NOMO-1 treated with DMSO at 0.1 percent for 48 hours (cell line): ENCODE measurements at regions not wholly inside any gene's neighbourhood (a gene's known extent, or its start where the extent isn't known, plus 50 kb on each side); places are given as distances from the start of the nearest gene placed in this dataset.

Experiments used
- DNase-seq: peaks from one replicate; lab custom pipeline; 2025; ENCODE audit not compliant: unreplicated experiment; lab: John Stamatoyannopoulos, UW

DNA sequence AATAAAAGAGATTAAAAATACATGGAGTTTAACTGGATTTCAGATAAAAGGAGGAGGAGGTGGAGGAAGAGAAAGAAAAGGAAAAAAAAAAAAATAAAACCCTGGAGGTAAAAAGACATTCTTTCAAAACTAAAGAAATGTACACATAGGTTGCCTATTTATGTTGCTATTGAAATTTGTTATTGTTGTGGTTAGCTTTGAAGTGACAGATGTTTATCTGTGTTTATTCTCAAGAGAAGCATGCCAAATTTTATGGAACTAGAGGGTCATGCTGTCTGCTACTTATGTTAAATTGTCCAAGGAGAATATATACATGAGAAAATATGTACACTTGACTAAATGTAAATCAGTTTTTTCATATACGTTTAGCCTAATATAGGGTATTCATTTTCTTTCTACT lies 653.2 kb downstream of the DCDC2C start:
- DNase-seq: no peak

DNA sequence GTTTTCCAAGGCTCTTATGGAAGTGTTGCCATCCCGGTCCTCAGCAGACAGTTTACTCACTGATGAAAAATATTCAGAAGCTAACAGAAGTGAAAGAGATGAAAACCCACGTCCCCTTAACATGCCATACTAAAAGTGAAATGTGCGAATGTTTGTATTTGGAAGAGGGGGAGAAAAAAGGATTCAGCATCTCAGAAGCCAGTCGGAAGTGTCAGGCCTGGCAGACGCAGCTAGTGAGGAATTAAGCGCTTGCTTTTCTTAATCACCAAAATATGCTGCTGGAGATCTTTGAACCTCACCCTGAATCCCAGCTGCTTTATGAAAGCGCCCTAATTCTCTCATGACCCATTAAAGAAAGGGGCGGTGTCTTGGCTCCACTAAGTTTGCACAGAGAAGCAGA lies 653.7 kb downstream of the DCDC2C start:
- DNase-seq: no peak

DNA sequence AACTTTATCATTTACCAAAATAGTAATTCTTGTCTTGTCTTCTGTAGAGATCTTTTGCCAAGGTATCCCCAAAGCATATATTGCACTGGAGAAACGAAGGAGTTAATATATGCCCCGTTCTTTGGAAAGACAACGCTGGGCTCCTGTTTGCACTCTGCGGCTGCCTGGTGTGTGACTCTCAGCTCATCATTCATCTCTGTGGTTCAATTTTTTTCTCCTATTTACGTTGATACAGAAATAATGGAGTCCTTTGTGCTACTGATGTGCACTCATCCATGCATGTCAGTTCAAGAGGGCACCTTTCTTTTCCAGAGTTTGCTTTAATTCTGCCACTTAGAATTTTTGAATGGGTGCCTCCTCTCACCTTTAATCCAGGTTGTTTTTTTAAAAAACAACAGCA lies 655.5 kb downstream of the DCDC2C start:
- DNase-seq: no peak

DNA sequence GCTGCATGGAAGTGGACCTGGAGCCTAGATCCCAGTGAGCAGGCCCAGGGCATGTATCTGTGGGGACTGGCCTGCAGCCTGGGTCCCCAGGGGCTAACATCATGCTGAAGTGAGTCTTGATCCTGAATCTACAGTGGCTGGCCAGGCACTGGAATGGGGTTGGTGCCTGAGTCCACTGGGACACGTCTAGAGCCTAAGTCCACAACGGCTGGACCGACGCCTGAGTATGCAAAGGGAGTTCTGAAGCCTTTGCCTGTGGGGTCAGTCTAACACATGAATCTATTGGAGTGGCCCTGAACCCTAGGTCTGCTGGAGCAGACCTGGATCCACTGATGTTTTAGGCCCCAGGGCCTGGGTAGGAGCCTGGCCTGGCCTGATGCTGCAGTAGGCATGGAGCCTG lies 665.5 kb downstream of the DCDC2C start:
- no peak for DNase-seq

DNA sequence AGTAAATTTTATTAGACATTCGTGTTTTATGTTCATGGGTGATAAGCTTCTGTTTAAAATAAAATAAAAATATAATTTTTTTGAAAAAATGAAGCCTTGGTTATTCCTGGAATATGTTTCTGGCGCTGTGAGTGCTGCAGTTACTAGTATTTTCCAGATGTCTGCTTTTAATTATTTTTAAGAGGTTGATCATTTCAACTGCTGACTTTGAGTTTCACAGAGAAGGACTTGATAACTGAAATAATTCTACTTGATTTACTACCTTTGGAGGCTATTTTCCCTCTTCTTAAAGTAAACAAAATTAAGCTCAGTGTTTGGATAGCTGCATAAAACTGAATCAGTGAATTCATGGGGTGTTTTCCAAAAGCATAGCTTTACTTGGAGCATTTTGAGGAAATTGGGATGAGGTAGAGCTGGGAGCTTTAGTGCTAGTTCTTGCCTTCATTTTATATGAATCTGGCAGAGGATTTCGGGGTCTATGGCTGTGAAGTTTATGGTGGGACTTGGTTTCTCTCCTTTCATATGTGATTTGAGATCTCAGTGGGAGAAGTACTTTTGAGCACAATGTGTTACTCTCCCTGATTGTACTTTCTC lies 666.5 kb downstream of the DCDC2C start:
- no peak for DNase-seq

DNA sequence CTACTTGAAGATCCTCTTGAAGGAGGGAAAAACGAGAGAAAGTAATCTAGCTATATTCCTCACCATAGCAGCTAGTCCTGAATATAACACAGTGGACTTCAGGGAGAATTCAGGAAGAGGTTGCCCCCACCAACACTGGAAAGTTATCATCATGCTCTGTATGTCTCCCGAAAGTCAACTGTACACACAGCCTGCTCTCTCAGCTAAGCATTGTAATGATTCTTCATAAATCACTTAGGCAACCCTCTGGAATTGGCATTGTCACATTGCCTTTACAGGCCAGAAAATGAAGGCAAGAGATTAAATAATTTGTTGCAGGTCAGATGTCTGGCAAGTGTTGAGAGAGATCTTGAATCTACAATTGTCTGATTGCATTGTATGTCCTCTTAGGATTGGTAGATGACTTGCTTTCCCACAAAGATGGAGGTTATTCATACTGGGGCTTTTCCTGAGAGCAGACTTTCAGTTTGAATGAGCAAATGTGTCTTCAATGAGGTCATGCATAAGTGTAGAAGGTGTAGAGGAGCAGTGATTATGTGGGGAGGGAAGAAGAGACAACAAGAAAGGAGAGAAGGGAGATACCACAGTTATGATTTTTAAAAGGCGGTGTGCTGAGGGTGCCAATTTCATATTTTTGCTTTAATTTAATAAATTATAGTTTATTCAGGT lies 667.2 kb downstream of the DCDC2C start:
- no peak for DNase-seq

DNA sequence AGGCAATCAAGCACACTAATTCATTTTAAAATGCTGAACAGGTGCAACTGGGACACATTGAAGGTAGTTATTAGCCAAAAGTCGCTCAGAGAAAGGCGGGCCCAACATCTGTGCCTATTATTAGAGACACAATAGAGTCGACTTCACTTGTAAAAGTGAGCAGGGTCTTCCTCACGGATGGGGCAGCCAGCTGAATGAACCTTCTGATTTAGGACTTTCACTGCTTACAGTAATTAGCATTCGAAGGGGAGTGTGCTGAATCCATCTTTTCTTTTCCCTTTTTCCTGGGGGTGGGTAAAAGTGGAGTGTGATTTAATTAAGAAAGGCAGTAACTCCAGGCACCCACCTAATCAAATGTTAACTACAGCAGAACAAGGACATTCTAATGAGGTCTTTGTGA lies 677.7 kb downstream of the DCDC2C start:
- DNase-seq: no peak

DNA sequence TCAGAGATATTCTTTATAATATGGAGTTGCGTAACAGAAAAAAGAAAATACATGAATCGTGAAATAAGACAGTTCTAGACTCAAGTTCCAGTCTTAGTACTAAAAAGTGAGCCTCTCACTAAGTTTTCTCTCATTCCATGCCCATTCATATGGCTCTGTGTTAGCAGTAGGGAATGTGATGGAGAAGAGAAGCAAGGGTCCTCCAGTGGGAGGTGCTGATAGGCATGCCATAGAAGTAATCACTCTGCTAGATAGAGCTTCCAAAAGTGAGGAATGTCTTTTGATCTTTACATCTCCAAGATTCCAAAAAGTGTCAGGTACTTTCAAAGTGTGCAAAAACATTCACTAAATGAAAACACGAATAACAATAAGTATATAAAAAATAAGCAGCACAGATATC lies 678.4 kb downstream of the DCDC2C start:
- DNase-seq: no peak

DNA sequence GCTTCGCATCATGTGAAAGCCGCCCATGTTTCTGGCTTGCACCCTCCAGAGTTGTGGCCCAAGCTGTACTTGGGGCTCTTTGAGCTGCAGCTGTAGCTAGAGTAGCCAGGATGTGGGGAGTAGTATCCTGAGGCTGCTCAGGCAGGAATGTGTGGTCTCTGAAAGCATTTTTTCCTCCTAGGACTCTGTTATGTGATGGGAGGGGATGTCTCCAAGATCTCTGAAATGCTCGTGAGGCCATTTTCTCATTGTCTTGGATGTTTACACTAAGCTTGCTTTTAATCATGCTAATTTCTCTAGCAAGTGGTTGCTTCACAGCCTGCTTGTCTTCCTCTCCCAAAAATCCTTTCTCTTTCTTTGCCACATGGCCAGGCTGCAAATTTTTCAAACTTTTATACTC lies 687.6 kb downstream of the DCDC2C start:
- DNase-seq: no peak

DNA sequence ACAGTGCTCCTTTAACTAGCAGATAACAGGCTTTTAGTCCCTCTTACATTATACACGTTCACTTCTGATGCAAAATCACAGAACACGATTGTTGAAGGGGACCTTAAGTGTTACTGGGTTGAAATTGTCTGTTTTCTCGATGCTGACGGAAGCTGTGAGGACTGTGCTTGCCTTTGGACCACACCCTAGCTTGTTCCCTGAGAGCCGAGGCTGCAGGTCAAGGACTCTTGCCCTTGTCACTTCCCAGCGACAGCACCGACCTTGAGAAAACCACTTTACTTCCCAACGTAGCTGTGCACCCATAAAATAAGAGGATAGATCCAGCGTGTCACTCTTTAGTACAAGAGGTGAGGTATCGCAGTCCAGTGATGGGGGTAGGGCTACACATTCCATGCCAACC lies 701.0 kb downstream of the DCDC2C start:
- no peak for DNase-seq

DNA sequence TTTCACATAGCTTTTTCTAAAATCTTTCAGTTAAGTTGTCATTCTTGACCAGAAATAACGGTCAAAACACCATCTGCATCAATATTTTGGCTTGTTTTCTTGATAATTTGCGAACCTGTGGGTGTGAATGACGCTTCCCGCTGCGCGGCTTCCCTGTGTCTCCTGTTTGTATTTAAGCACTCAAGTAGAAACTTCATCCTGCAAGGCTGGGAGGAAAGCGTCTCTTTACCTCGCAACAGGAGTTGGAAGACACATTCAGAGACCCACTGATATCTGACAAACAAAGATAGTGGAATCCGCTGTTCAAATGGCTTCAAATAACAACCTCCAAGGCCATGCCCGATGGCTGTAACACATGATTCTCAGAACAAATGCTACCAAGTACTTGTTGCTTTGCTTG lies 704.9 kb downstream of the DCDC2C start:
- no peak for DNase-seq

DNA sequence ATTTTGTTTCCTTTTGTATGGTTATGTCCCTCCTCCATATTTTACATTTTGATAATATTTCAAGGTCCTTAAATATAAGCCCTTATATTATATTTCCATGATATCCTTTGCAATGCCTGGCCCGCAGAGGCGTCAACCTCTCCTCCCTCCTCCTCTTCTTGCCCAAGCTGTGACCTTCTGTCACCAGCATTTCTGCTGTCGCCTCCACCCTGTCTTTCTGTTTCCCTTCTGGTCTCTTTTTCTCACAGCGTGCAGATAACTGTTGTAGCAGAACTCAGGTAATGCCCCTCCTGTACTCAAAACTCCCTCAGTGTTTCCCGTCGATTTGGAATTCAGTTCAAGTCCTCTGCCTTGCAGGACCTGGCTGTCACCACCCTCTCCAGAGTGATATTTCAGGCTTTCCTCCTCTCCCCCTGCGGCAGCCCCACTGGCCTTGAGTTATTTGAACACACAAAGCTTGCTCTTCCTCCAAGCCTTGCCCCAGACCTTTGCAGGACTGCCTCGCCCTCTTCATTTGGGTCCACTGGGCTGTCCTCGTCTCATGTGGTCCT lies 709.3 kb downstream of the DCDC2C start:
- no peak for DNase-seq

DNA sequence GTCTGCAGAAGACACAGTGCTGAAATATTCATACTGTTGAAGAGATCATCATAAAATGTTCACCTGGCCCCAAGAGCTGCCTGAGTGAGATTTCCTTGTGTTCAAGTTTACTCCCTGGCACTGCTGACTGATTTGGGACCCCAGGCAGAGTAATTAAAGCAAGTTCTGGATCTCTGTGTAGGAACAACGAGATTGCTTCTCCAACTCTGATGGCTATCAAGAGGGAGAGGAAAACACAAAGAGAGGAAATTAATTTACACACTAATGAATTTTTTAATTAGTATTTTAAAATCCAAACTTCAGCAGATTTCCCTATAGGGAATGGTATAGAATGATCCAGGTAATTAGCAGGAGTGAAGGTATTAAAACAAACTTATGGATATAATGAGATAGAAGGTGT lies 711.8 kb downstream of the DCDC2C start:
- DNase-seq: no peak

DNA sequence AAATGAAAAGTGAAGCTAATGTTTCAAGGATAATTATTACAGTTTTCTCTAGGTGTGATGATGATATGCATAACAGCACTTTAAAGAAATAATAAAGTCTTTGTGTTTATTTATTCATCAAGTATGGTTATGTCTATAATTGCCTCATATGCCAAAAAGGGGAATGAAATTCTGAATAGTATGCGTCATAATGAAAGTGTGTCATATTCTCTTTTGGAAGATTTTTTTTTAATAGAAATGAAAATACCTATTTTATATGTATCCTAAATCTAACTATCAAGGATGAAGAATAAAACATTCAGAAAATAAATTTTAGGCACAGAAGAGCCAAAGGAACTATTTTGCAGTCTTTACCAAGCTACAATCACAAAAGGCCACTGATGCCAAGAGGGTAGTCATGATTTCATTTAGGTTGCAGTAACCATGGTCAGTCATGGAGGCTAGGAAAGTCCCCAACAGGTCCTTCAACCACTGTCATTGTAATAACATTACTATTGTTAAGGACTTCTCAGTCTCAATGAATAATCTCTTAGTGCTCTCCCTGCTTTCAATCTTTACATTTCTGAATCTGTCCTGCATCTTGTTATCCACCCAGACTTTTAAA lies 712.5 kb downstream of the DCDC2C start:
- DNase-seq: no peak

DNA sequence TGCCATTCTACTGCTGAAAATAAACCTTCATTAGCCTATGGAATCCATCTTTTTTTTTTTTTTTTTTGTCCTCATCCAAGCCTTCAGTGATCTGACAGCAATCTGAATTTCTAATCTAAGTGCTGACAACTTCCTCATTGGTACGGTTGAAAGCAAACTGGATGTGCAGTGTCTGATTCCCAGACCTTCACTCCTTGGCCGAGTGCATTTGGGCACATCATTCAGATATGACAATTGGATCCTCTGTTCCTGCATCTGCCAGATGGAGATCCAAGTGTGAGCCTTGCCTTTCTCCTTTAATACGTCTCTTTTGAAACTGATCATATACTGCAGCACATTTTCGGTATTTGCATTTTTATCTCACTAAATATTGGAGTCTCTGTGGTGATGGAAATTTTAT lies 713.1 kb downstream of the DCDC2C start:
- no peak for DNase-seq

DNA sequence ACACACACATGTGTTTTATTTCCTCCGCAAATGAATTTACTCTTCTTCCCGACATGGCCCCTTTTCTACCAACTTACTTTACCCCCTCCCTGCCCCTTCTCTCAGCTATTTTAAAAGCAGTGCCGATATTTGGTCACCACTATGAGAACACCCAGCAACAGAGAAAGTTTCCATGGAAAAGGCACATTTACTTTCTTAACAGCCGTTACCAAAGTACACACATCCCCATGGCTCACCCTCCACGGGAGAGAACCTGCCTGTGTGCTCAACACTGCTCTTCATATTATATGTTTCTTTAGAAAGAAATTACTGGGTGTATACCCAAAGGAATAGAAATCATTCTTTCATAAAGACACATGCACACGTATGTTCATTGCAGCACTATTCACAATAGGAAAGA lies 714.4 kb downstream of the DCDC2C start:
- DNase-seq: no peak

DNA sequence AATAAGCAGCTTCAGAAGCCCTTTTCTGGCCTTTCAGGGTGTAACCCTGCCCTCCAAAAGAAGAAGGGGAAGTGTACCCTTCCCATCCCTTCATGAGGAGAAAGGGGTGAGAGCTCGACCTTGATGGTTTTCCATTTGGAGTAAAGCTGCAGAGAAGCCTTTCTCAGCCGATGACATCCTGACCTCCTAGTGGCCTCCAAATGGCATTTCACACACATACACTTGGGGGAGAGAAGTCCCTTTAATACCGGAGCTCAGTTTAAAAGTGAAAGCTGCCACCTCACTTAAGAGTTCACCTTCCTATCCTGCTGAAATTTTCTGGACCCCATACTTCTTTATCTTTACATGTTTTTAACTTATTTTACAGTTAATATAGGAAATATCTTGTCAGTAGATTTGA lies 716.7 kb downstream of the DCDC2C start:
- no peak for DNase-seq

DNA sequence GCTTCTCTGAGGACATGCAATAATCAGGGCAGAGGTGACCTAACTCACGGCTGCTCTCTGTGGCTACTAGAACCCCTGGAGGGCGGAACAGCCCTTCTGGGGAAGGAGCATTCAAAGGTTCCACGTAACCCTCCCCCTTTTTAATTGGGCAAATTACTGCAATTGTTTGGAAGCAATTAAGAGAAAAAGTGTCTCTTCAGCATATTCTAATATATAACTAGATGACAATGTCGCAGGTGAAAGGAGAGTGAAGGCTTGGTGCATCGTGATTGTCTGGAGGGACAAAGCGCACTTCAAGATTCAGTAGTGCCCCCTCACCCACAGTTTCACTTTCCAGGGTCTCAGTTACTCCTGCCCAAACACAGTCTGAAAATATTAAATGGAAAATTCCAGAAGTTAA lies 720.8 kb downstream of the DCDC2C start:
- DNase-seq: no peak

DNA sequence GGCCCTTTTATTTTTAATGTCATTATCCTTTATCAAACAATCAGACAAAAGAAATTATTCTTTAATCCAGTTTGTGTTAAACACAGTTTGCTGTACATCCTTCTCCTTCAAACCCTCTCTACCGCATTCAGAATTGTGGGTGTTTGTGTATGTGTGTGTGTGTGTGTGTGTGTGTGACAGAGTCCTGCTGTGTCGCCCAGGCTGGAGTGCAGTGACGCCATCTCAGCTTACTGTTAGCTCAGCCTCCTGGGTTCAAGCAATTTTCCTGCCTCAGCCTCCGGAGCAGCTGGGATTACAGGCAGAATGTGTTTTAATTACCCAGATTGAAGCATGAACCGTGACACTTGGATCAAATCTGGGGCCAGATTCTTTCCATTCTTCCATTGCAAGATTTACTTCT lies 723.7 kb downstream of the DCDC2C start:
- no peak for DNase-seq

DNA sequence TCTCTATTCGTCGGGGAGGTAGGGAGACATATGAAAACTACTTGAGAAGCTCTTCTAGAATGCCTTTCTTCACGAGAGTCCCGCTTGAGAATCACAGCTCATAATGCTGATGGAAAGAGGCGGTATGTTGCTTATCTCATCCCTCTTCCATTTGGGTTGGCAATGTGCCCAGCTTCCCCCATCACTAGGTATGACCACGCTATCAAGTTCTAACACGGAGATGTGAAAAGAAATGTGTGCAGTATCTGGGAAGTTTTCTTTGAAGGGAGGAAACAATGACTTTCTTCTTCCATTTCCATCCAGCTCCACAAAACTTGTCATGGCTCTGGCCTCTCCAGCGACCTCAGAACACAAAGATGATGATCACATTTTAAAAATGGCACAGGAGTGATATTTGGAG lies 742.4 kb downstream of the DCDC2C start:
- DNase-seq: no peak

DNA sequence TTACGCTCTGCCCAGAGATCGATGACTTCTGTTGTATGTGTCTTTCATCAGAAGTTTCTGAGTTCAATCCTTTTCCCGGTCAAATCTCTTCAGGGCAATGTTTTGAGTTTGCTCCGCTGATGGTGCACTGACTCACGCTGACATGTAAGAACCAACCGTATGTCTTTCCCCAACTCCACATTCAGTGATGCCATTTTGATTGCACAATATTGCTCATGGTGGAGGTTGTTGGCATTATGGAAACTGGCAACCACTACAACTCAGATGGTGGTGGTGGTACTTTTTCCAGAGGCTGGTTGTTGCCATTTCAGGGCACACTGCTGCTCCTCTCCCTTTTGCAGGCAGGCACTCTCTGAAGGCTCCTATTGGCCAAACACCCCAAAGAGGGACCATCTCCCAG lies 751.5 kb downstream of the DCDC2C start:
- no peak for DNase-seq

DNA sequence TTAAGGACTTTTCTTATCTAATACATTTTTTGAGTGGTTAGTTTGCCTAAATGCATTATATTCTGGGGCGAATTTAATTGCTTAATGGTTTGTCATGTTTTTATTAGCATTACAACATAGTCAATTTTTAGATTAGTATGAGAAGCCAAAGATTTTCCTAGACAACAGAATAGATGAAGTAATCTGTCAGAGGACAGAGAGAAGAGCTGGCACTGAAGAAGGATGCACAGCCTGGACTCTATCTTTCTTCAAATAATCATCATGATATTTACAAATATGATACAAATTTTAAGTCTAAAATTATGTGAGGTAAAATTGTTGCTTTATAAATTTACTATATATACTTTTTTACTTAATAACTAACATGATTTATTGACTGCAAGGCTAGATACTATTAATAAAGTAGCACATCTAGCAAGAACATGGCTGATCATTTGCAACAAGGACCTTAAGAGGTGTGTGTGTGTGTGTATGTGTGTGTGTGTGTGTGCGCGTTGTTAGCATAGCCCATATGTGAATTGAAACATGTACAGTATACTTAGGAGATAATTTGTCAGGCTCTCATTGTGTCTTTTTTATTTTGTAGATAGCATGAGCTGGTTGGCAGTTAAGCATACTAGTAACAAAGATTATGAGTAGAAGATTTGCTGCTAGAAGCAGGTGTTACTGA lies 752.2 kb downstream of the DCDC2C start:
- no peak for DNase-seq
